Testis (tissue), 2 donors: ENCODE measurements at regions not wholly inside any gene's neighbourhood (a gene's known extent, or its start where the extent isn't known, plus 50 kb on each side); places are given as distances from the start of the nearest gene placed in this dataset.

Experiments used
- DNase-seq: peaks from one replicate; pipeline ENCODE4 v3.0.0-alpha.2; 2019
- H3K27ac ChIP-seq, 2 donors: fragments of 200-600 bp; sonication (generic); one replicate each; pipeline ENCODE4 v1.5.1; 2019
- H3K27me3 ChIP-seq: fragments of 200-600 bp; sonication (generic); one replicate; pipeline ENCODE4 v1.5.1; 2019
- H3K36me3 ChIP-seq: fragments of 200-600 bp; sonication (generic); one replicate; pipeline ENCODE4 v1.5.1; 2017; ENCODE audit warnings: low read depth; ENCODE audit errors: missing control alignments
- H3K4me1 ChIP-seq: fragments of 200-600 bp; sonication (generic); one replicate; pipeline ENCODE4 v1.5.1; 2019
- H3K4me3 ChIP-seq, 2 donors: fragments of 200-600 bp; sonication (generic); one replicate each; pipeline ENCODE4 v1.5.1; 2017 to 2019
- H3K9me3 ChIP-seq: fragments of 200-600 bp; sonication (generic); one replicate; pipeline ENCODE4 v1.5.1; 2017
- CTCF ChIP-seq, 3 experiments: fragments of 450-650 bp in 2 of 3; fragments of 200-600 bp in 1 of 3; sonication (generic) in 1 of 3; IDR thresholded peaks; one replicate each; pipeline ENCODE4 v1.5.1; 2016 to 2019; ENCODE audit warnings: antibody characterized with exemption in 3 of 3, mild to moderate bottlenecking in 2 of 3, moderate library complexity in 1 of 3
- POLR2A ChIP-seq: fragments of 450-650 bp; IDR thresholded peaks from one replicate; pipeline ENCODE4 v1.6.1; 2017; ENCODE audit warnings: antibody characterized with exemption, mild to moderate bottlenecking, moderate library complexity
- WGBS, 2 donors: methylation state at CpG; one replicate each; pipeline ENCODE4 v1.1.5; 2018; 5-methylcytosine and 5-hydroxymethylcytosine counted together
- intact Hi-C: fragments of 100-400 bp; cut with DNase I; formaldehyde crosslinking; loops from one replicate; pipeline ENCODE4 v1.15.1; 2023; ENCODE audit warnings: low total_unique reads

GRCh38 chr2:54374591-54375364 lies 81.3 kb upstream of the SPTBN1 start:
- Histone ChIP-seq H3K36me3 (no peaks in the 10 kb centered on the region), H3K27me3 (no peaks in the 10 kb centered on the region), H3K9me3 (no peaks in the 10 kb centered on the region), H3K27ac (no peak overlapping the region), H3K4me1 (peaks cover 21% of the 10 kb centered on the region), H3K4me3 (no peak overlapping the region)
- intact Hi-C loops: no loop called here
- DNase-seq: no peak
- 46 to 55% methylated on average over 5 of the region's 5 CpGs for WGBS, 2 donors
- TF ChIP-seq CTCF (IDR thresholded peaks at IDR 0.05) (no peak), POLR2A (no peak)

GRCh38 chr2:54377451-54377850 lies 78.7 kb upstream of the SPTBN1 start:
- DNase-seq: no peak
- WGBS, 2 donors: 89 to 91% methylated on average over 3 of the region's 3 CpGs
- Histone ChIP-seq H3K27ac (no peak overlapping the region), H3K9me3 (no peaks in the 10 kb centered on the region), H3K27me3 (no peaks in the 10 kb centered on the region), H3K36me3 (no peaks in the 10 kb centered on the region), H3K4me1 (peaks cover 10% of the 10 kb centered on the region), H3K4me3 (no peak overlapping the region)
- intact Hi-C loops: no loop called here
- TF ChIP-seq POLR2A: no peak
- no peak for TF ChIP-seq CTCF (IDR thresholded peaks at IDR 0.05)

- TF ChIP-seq POLR2A (no peak), CTCF (IDR thresholded peaks at IDR 0.05) (no peak)
- Histone ChIP-seq H3K36me3 (no peaks in the 10 kb centered on the region), H3K27ac (no peak overlapping the region), H3K27me3 (no peaks in the 10 kb centered on the region), H3K9me3 (no peaks in the 10 kb centered on the region), H3K4me3 (no peak overlapping the region), H3K4me1 (peaks cover 10% of the 10 kb centered on the region)
- no peak for DNase-seq
- intact Hi-C loops: no loop called here
- 66 to 81% methylated on average over 10 of the region's 10 CpGs for WGBS, 2 donors
Measured at GRCh38 chr2:54377901-54378493, 78.1 kb upstream of the SPTBN1 start.

GRCh38 chr2:54380670-54381069 lies 75.5 kb upstream of the SPTBN1 start:
- no peaks in the 10 kb centered on the region for H3K9me3 ChIP-seq
- H3K27ac ChIP-seq: no peak overlapping the region
- peaks cover 8% of the 10 kb centered on the region for H3K4me1 ChIP-seq
- no peaks in the 10 kb centered on the region for H3K27me3 ChIP-seq
- H3K36me3 ChIP-seq: no peaks in the 10 kb centered on the region
- TF ChIP-seq POLR2A (no peak), CTCF (IDR thresholded peaks at IDR 0.05) (no peak)
- no peak overlapping the region for H3K4me3 ChIP-seq
- 88 to 91% methylated on average over 8 of the region's 8 CpGs for WGBS, 2 donors
- no peak for DNase-seq
- intact Hi-C loops: no loop called here

- WGBS, 2 donors: 89 to 95% methylated on average over 5 of the region's 5 CpGs
Measured at GRCh38 chr2:54381293-54381692, 74.8 kb upstream of the SPTBN1 start.

More at GRCh38 chr2:54381293-54381692, 74.8 kb upstream of the SPTBN1 start:
- H3K4me1 ChIP-seq: peaks cover 8% of the 10 kb centered on the region
- H3K36me3 ChIP-seq: no peaks in the 10 kb centered on the region
- no peak overlapping the region for H3K4me3 ChIP-seq
- TF ChIP-seq POLR2A: no peak
- no peak for TF ChIP-seq CTCF (IDR thresholded peaks at IDR 0.05)
- no peak for DNase-seq
- intact Hi-C loops: no loop called here
- H3K9me3 ChIP-seq: no peaks in the 10 kb centered on the region
- H3K27ac ChIP-seq: no peak overlapping the region
- no peaks in the 10 kb centered on the region for H3K27me3 ChIP-seq
